ENCODE measurements at regions not wholly inside any gene's neighbourhood (a gene's known extent, or its start where the extent isn't known, plus 50 kb on each side); places are given as distances from the start of the nearest gene placed in this dataset.

DNA sequence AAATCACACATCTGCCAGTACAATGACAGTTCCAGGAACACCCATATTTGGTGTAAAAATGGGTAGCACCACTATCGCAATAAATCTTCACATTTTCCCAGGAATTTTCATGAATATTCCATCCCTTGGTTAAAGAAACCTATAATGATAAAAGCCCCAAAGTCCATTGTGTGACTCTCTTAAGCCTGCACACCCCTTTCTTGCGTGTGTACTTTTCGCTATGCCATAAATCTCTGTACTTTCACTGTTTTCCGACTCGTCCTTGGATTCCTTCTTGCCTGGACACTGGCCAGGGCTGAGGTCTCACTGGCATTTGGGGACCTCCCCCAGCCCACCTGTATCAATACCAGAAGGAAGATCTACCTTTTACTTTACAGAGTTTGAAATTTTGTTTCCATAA, 172.3 kb downstream of the RNF152 start:
- TF ChIP-seq, protein P1, sequence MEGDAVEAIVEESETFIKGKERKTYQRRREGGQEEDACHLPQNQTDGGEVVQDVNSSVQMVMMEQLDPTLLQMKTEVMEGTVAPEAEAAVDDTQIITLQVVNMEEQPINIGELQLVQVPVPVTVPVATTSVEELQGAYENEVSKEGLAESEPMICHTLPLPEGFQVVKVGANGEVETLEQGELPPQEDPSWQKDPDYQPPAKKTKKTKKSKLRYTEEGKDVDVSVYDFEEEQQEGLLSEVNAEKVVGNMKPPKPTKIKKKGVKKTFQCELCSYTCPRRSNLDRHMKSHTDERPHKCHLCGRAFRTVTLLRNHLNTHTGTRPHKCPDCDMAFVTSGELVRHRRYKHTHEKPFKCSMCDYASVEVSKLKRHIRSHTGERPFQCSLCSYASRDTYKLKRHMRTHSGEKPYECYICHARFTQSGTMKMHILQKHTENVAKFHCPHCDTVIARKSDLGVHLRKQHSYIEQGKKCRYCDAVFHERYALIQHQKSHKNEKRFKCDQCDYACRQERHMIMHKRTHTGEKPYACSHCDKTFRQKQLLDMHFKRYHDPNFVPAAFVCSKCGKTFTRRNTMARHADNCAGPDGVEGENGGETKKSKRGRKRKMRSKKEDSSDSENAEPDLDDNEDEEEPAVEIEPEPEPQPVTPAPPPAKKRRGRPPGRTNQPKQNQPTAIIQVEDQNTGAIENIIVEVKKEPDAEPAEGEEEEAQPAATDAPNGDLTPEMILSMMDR (IDR thresholded peaks at IDR 0.05) = no peak
- TF ChIP-seq POLR2A (IDR thresholded peaks at IDR 0.05) (no peak), POLR2AphosphoS5 (IDR thresholded peaks at IDR 0.05; ENCODE audit: insufficient read depth in 1 of 2, low read depth in 1 of 2) (no peak)

Measured in vagina (tissue), 2 donors.